HG03045 (cell line): ENCODE measurements at regions not wholly inside any gene's neighbourhood (a gene's known extent, or its start where the extent isn't known, plus 50 kb on each side); places are given as distances from the start of the nearest gene placed in this dataset.

Source experiments
- ATAC-seq: cut with Tn5 transposase; IDR thresholded peaks from one replicate; pipeline ENCODE4 v1.9.1; 2021; ENCODE audit warnings: mild to moderate bottlenecking, moderate library complexity; ENCODE audit not compliant: unreplicated experiment

DNA sequence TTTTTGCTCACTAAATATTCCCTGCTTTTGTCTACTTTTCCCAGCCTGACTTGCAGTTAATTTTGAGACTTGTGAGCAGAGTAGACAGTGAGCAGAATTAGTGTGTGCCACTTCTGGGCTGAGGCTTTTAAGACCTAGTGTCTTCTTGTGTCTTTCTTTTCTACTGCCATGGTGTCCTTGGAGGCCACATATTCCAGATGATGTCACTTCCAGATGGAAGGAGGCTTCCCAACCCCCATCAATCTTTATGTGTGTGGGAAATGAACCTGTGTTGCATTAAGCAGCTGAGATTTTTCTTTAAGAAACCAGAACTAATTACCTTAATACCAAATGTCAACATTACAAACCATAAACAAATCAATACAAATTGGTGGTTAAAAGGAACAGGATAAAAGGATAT lies 774.7 kb upstream of the ROBO1 start:
- ATAC-seq: no peak

DNA sequence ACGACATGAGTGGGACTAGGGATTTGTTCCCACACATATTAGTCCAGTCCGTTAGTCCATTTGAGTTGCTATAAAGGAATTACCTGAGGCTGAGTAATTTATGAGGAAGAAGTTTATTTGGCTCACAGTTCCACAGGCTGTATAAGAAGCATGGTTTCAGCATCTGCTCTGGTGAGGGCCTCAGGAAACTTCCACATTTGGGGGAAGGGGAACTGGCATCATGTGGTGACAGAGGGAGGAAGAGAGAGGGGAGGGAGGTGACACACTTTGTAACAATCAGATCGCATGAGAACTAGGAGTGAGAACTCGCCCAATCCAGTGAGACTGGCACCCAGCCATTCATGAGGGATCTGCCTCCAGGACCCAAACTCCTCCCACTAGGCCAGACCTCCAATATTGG lies 769.9 kb upstream of the ROBO1 start:
- no peak for ATAC-seq

DNA sequence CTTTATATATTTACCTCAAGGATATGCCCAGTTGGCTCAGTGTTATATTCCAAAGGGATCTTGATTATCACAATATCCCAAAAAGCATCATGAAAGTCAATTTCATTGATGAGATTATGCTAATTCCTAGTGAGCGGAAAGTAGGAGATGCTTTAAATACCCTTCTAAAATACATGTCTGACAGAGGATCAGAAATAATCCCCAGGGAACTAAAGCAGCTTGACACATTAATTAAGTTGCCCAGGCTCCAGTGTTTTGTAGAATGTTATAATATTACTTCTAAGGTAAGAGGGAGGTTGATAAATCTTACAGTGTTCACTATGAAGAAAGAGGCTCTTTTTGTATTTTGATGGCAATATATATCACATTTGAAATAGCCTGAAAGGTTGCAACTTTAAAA lies 767.5 kb upstream of the ROBO1 start:
- ATAC-seq: no peak

- no peak for ATAC-seq
Measured at GRCh38 chr3:80533553-80533952, 765.8 kb upstream of the ROBO1 start.

- no peak for ATAC-seq
Measured at GRCh38 chr3:80526153-80526552, 758.4 kb upstream of the ROBO1 start.

GRCh38 chr3:80521081-80521480 lies 753.3 kb upstream of the ROBO1 start:
- no peak for ATAC-seq

GRCh38 chr3:80519436-80519835 lies 751.6 kb upstream of the ROBO1 start:
- ATAC-seq: no peak

DNA sequence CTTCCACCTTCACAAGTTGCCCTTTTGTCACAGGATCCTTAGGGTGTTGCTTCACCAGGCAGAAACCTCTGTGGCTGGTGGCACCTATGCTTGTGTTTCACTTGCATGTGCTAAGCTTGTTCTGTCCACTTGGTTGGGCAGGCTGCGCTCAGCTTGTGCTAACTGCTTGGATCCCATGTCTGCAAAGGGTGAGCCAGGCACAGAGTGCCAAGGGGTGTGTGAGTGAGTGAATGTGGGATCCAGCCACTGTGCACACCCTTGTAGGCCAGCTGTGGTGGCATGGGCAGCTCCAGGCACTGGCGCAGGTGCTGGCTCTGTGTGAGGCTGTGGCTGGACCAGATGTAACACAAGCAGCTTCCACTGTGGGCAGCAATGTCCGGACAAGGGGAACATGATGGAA lies 728.7 kb upstream of the ROBO1 start:
- ATAC-seq: no peak

DNA sequence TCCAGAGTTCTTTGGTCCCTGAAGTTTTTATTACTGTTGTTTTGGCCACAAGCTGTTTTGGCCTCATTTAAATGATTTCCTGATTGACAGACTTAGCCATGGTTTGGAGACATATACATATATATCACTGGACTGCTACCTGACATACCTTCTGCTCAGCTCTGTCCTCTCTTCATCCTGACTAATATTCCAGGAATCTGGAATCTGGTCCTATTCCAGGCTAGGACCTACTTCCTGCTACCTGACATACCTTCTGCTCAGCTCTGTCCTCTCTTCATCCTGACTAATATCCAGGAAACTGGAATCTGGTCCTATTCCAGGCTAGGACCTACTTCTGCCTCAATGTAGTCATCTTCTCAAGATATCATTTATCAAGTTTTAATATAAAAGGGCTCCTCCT lies 724.4 kb upstream of the ROBO1 start:
- no peak for ATAC-seq

DNA sequence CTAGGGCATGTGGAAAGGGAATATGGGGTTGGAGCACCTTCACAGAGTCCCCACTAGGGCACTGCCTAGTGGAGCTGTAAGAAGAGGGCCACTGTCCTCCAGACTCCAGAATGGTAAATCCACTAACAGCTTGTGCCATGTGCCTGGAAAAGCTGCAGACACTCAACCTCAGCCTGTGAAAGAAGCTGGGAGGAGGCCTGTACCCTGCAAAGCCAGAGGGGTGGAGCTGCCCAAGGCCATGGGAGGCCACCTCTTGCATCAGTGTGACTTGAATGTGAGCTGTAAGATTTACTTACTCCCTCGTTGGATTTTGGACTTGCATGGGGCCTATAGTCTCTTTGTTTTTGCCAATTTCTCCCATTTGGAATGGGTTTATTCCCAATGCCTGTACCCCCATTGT lies 705.2 kb upstream of the ROBO1 start:
- no peak for ATAC-seq

GRCh38 chr3:80472459-80472858 lies 704.7 kb upstream of the ROBO1 start:
- no peak for ATAC-seq

GRCh38 chr3:80470433-80470832 lies 702.6 kb upstream of the ROBO1 start:
- no peak for ATAC-seq

GRCh38 chr3:80465746-80466145 lies 697.9 kb upstream of the ROBO1 start:
- no peak for ATAC-seq

DNA sequence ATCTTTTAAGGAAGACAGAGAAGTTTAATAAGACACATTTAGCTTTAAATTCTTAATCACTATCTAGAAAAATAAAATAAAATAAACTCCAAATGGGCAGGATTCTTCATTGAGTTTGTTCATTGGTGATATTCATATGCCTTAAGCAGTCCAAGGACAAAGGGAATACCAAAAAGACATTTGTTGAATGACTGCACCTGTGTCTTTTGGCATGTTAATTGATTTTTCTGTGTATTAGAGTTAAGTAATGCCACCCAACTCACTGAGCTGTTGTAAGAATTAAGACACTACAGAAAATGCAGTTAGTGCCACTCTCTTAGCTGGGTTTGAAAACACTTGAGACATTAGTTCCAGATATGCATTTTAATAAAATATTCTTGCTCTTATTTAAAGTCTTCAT lies 683.6 kb upstream of the ROBO1 start:
- no peak for ATAC-seq

DNA sequence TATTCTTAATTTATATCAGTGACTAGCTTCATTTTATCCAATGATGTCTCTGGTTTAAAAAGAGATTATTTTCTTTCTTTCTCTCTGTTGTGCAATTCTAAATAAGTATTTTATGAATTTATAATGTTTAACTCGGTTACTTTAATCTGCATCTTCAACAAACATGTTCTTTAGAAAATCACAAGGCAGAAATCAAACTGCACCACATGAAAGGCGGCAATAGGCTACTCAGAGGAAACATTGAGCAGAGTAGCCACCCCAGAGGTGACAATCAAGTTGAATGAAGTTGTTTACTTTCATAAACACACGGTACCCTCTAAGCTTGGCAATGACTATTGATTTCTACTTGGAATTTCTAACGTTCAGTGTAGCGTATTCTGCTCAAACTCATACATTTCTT lies 677.8 kb upstream of the ROBO1 start:
- no peak for ATAC-seq

GRCh38 chr3:80445053-80445452 lies 677.3 kb upstream of the ROBO1 start:
- ATAC-seq: no peak

DNA sequence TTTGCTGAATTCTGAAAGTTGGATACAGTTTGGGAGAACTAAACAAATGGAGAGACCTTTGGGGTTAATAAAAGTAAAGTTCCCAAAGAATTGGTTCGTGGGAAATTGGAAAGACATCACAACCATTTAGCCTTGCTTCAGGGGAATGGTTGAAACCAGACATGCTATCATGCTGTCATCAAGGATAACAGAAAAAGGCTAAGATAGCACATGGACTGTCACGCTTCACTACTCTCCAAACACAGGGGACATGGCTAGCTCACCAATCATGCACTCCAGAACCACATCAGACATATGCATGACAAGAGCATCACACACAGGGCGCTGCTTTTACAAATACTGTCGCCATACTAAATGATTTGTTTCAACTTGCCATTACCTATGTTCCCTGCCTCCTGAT lies 671.7 kb upstream of the ROBO1 start:
- ATAC-seq: no peak

DNA sequence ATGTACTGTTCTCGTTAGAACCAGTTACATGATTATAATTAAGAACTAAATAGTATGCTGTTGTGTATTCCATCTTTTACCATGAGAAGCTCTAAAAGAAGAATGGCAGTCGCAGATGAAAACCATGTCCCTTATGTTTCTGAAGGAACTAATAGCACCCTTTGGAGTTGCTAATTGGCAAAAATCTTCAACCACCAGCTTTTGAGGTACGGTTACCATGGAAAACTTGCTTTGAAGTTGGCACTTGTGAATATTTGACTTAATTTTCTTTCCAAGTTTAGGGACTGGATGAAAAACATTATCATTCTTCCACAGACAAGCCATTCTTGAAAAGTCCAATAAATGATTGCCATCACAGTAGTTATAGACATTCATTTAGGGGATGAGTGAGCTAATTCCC lies 666.6 kb upstream of the ROBO1 start:
- no peak for ATAC-seq

DNA sequence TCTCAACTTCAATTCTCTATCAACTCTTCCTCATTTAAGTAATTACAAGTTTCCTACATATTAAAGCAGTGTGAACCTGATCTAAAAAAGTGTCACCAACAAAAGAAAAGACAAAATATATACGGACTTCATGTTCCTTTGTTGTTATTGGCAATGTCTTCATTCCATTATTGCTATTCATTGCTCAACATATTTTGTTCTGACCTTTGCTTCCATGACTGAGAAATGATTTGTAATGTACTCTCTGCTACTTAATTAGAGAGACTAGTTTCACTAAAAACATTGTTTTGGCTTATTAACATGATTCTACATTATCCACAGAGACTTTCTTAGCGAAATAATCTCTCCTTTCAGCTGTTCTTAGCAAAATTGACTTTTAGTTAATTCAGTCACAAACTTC lies 657.2 kb upstream of the ROBO1 start:
- no peak for ATAC-seq

GRCh38 chr3:80408030-80408721 lies 640.4 kb upstream of the ROBO1 start:
- no peak for ATAC-seq

GRCh38 chr3:80405618-80406017 lies 637.8 kb upstream of the ROBO1 start:
- no peak for ATAC-seq

DNA sequence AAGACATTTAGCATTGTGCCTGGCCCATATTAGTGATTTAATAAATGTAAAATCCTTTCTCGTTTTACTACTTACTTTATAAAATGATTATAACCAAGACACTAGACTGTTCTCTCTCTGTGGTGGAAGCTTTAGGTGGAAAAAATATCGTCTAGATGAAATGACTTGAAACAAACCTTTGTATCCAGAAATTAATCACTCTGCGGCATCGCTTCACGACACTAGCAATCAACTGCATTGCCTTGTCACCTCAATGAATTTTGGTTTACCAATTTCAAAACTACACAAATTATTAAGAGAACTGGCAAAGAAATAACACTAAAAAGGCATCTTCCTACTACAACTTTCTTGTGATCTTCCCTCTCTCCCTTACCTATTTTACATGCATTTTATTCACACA lies 627.2 kb upstream of the ROBO1 start:
- ATAC-seq: no peak

DNA sequence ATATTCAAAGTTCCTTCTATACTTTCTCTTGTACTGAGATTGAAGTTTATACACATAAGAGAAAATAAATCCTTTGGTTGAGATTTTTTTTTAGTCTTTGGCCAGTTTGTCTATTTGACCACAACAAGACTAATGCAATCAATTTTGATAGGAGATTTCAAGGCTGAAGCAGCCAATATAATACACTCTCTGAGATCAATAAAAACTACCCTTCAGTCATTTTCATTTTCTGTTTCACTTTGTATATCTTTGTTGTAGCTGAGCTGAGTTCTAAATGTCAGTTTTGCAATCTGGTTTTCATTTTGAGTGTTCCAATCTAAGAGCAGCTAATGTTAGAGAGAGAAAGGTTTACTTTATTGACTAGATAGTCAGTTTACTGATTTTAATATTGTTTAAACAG lies 623.8 kb upstream of the ROBO1 start:
- no peak for ATAC-seq
